Spleen (tissue), 11 donors: ENCODE measurements at regions not wholly inside any gene's neighbourhood (a gene's known extent, or its start where the extent isn't known, plus 50 kb on each side); places are given as distances from the start of the nearest gene placed in this dataset.

Source experiments
- DNase-seq: peaks from one replicate; pipeline ENCODE4 v3.0.0-alpha.2; 2020
- H3K27ac ChIP-seq, 8 donors: fragments of 200-600 bp; sonication (generic) in 7 of 8; 1 replicate in 4 of 8; 2 replicates in 4 of 8; pipeline versions ENCODE4 v1.5.0 to v1.8.0; 2016 to 2021; ENCODE audit warnings: inconsistent platforms in 4 of 8, mild to moderate bottlenecking in 4 of 8, moderate library complexity in 1 of 8
- H3K27me3 ChIP-seq, 7 donors: fragments of 200-600 bp; sonication (generic) in 6 of 7; replicated peaks in 1 of 7; 1 replicate in 4 of 7; 2 replicates in 3 of 7; pipeline versions ENCODE4 v1.5.0 to v1.8.0; 2016 to 2021; ENCODE audit warnings: inconsistent platforms in 3 of 7, mild to moderate bottlenecking in 1 of 7
- H3K36me3 ChIP-seq, 6 donors: fragments of 200-600 bp; sonication (generic) in 5 of 6; 1 replicate in 4 of 6; 2 replicates in 2 of 6; pipeline versions ENCODE4 v1.5.0 to v1.8.0; 2016 to 2021; ENCODE audit warnings: inconsistent platforms in 2 of 6
- H3K4me1 ChIP-seq, 6 donors: fragments of 200-600 bp; sonication (generic) in 5 of 6; 1 replicate in 3 of 6; 2 replicates in 3 of 6; pipeline versions ENCODE4 v1.5.0 to v1.8.0; 2016 to 2021; ENCODE audit warnings: inconsistent platforms in 3 of 6
- H3K4me3 ChIP-seq, 8 donors: fragments of 200-600 bp; sonication (generic) in 7 of 8; 1 replicate in 4 of 8; 2 replicates in 4 of 8; pipeline versions ENCODE4 v1.5.0 to v1.8.0; 2016 to 2021; ENCODE audit warnings: inconsistent platforms in 4 of 8, mild to moderate bottlenecking in 4 of 8, moderate library complexity in 2 of 8
- H3K9me3 ChIP-seq, 8 donors: fragments of 200-600 bp; sonication (generic) in 7 of 8; 1 replicate in 4 of 8; 2 replicates in 4 of 8; pipeline versions ENCODE4 v1.5.0 to v1.8.0; 2016 to 2021; ENCODE audit warnings: inconsistent platforms in 4 of 8
- CTCF ChIP-seq, 11 experiments: fragments of 200-600 bp in 7 of 11; fragments of 450-650 bp in 4 of 11; sonication (generic) in 4 of 11; IDR thresholded peaks in 8 of 11; conservative IDR thresholded peaks in 3 of 11; 1 replicate in 7 of 11; 2 replicates in 4 of 11; pipeline versions ENCODE4 v1.4.0 to v1.8.0; 2016 to 2021; ENCODE audit warnings: antibody characterized with exemption in 11 of 11, inconsistent platforms in 4 of 11, mild to moderate bottlenecking in 1 of 11
- POLR2A ChIP-seq, 3 donors: fragments of 450-650 bp; IDR thresholded peaks; one replicate each; pipeline ENCODE4 v1.5.1; 2017; ENCODE audit warnings: antibody characterized with exemption in 3 of 3, mild to moderate bottlenecking in 1 of 3
- POLR2AphosphoS5 ChIP-seq, 3 donors: sonication (generic); formaldehyde crosslinking; IDR thresholded peaks; one replicate each; pipeline ENCODE4 v1.5.1; 2017; ENCODE audit warnings: antibody characterized with exemption in 3 of 3
- WGBS, 5 donors: extraction: QIAGEN DNeasy Blood & Tissue Kit in 3 of 5; methylation state at CpG; one replicate each; pipeline versions ENCODE4 v1.1.5 to v1.1.7; 2013 to 2018; 5-methylcytosine and 5-hydroxymethylcytosine counted together
- intact Hi-C: fragments of 100-400 bp; cut with DNase I; formaldehyde crosslinking; loops from one replicate; pipeline ENCODE4 v1.15.0; 2023; ENCODE audit warnings: low total_unique reads
- donor health status: healthy with polysubstance abuse.
- donor health status: DM: no; HTN: no; CAD: no; lungs with moderate emphysema.
- donor health status: DM: no; HTN: no; CAD: no.
- donor health status: Bipolar disorder and iron deficiency.
- donor health status: healthy.
- donor health status: DM: no; HTN: no; CAD: no.
- donor health status: DM: yes; HTN: yes; CAD: no.

- intact Hi-C loops, result no loop called here
- Histone ChIP-seq H3K4me3 (no peak overlapping the region), H3K36me3 (no peaks in the 10 kb centered on the region), H3K9me3 (no peaks in the 10 kb centered on the region), H3K27ac (no peak overlapping the region), H3K27me3 (no peaks in the 10 kb centered on the region), H3K4me1 (peaks cover 0 to 16% (median 2%) of the 10 kb centered on the region in 6 donors)
- no peak for DNase-seq
- WGBS, 5 donors, result 45 to 77% (median 72%) methylated on average over 1 of the region's 1 CpG
- no peak for TF ChIP-seq POLR2A (IDR thresholded peaks at IDR 0.05)
- TF ChIP-seq POLR2AphosphoS5 (IDR thresholded peaks at IDR 0.05), result no peak
- no peak for TF ChIP-seq CTCF (IDR thresholded peaks at IDR 0.05 in 8 of 11, conservative IDR thresholded peaks at IDR 0.05 in 3 of 11)
These were observed 399.1 kb upstream of the ATP5MC3 start for GRCh38 chr2:175580652-175581051.

GRCh38 chr2:175579646-175580045 is 398.1 kb upstream of the ATP5MC3 start:
- 14 to 37% (median 25%) methylated on average over 1 of the region's 1 CpG for WGBS, 5 donors
- no peaks in the 10 kb centered on the region for H3K9me3 ChIP-seq

GRCh38 chr2:175577368-175577970 is 396.0 kb upstream of the ATP5MC3 start:
- intact Hi-C loops, result no loop called here
- 78 to 95% (median 90%) methylated on average over 2 of the region's 2 CpGs for WGBS, 5 donors
- no peak overlapping the region for H3K27ac ChIP-seq

More at GRCh38 chr2:175579646-175580045, 398.1 kb upstream of the ATP5MC3 start:
- H3K27ac ChIP-seq, result peak overlapping the region in 1 of 8 donors; percentile 52
- intact Hi-C loops, result no loop called here
- DNase-seq, result no peak
- H3K4me3 ChIP-seq, result no peak overlapping the region
- H3K27me3 ChIP-seq, result no peaks in the 10 kb centered on the region
- H3K4me1 ChIP-seq, result peaks cover 0 to 19% (median 2%) of the 10 kb centered on the region in 6 donors
- H3K36me3 ChIP-seq, result no peaks in the 10 kb centered on the region
- no peak for TF ChIP-seq POLR2AphosphoS5 (IDR thresholded peaks at IDR 0.05)
- no peak for TF ChIP-seq POLR2A (IDR thresholded peaks at IDR 0.05)
- no peak for TF ChIP-seq CTCF (IDR thresholded peaks at IDR 0.05 in 8 of 11, conservative IDR thresholded peaks at IDR 0.05 in 3 of 11)

More at GRCh38 chr2:175577368-175577970, 396.0 kb upstream of the ATP5MC3 start:
- DNase-seq, result no peak
- no peak overlapping the region for H3K4me3 ChIP-seq
- no peaks in the 10 kb centered on the region for H3K9me3 ChIP-seq
- H3K27me3 ChIP-seq, result no peaks in the 10 kb centered on the region
- H3K36me3 ChIP-seq, result no peaks in the 10 kb centered on the region
- TF ChIP-seq CTCF (IDR thresholded peaks at IDR 0.05 in 8 of 11, conservative IDR thresholded peaks at IDR 0.05 in 3 of 11), result no peak
- TF ChIP-seq POLR2AphosphoS5 (IDR thresholded peaks at IDR 0.05), result no peak
- no peak for TF ChIP-seq POLR2A (IDR thresholded peaks at IDR 0.05)
- peaks cover 0 to 19% (median 2%) of the 10 kb centered on the region in 6 donors for H3K4me1 ChIP-seq
